NCI-H1694 treated with DMSO at 0.1 percent for 48 hours (cell line): ENCODE measurements at regions not wholly inside any gene's neighbourhood (a gene's known extent, or its start where the extent isn't known, plus 50 kb on each side); places are given as distances from the start of the nearest gene placed in this dataset.
"Not testable (repeated sequence)": the region's sequence is repeated elsewhere in the genome, so short reads cannot be mapped to it uniquely, and the experiment has no call there.

Experiments used
- DNase-seq: peaks from one replicate; lab custom pipeline; 2025; lab: John Stamatoyannopoulos, UW

- DNase-seq = no peak
Observed at GRCh38 chr1:187038784-187039183, 210.0 kb downstream of the PLA2G4A start.

GRCh38 chr1:187041104-187041503, 212.4 kb downstream of the PLA2G4A start:
- DNase-seq = no peak

GRCh38 chr1:187042538-187042937, 213.8 kb downstream of the PLA2G4A start:
- DNase-seq = no peak

DNA sequence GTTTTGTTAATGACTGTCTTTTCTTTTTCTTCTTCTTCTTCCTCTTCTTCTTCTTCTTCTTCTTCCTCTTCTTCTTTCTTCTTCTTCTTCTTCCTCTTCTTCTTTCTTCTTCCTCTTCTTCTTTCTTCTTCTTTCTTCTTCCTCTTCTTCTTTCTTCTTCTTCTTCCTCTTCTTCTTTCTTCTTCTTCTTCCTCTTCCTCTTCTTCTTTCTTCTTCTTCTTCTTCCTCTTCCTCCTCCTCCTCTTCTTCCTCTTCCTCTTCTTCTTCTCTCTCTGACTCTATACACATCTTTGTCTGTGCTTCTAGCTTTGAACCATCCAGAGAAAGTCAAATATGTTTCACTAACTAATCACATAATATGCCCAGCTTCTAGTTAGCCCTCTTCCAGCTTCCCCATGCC, 214.7 kb downstream of the PLA2G4A start:
- DNase-seq = not testable (repeated sequence)

- DNase-seq = no peak
Observed at GRCh38 chr1:187044411-187044810, 215.7 kb downstream of the PLA2G4A start.

DNA sequence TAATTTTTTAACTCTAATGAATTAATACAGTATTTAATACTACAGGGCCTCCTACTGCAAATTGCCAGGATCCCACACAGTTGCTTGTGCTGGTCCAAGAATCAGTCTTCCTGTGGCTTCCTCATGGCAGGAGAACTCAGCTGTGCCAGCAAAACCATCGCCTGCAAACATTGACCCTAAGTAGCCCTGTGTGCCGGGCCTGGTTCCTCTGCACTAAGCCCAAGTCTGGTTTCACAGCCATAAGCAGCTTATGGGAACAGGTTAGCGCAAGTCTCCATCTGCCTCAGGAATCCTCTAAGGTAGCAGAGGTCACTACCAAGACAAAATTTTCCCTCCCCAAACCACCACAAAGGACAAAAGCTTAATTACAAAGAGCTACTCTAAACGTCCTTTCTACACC, 216.6 kb downstream of the PLA2G4A start:
- DNase-seq = no peak

DNA sequence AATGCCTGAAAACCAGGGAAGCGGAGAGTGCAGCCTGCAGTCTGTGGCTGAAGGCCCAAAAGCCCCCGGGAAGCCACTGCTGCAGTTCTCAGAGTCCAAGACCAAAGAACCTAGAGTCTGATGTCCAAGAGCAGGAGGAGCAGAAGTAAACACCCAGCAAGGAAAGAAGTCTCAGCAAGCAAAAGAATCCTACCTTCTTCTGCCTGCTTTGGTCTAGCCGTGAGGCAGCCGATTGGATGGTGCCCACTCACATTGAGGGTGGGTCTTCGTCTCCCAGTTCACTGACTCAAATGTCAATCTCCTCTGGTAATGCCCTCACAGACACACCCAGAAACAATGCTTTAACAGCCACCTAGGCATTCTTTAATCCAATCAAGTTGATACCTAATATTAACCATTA, 217.5 kb downstream of the PLA2G4A start:
- no peak for DNase-seq

GRCh38 chr1:187047298-187047697, 218.5 kb downstream of the PLA2G4A start:
- no peak for DNase-seq

GRCh38 chr1:187051618-187052232, 223.0 kb downstream of the PLA2G4A start:
- peak; percentile 68 for DNase-seq

- no peak for DNase-seq
Observed at GRCh38 chr1:187053876-187054275, 225.1 kb downstream of the PLA2G4A start.

GRCh38 chr1:187054862-187055757, 226.4 kb downstream of the PLA2G4A start:
- no peak for DNase-seq

- no peak for DNase-seq
Observed at GRCh38 chr1:187063271-187063670, 234.5 kb downstream of the PLA2G4A start.

GRCh38 chr1:187067160-187067559, 238.4 kb downstream of the PLA2G4A start:
- DNase-seq = peak; percentile 17

DNA sequence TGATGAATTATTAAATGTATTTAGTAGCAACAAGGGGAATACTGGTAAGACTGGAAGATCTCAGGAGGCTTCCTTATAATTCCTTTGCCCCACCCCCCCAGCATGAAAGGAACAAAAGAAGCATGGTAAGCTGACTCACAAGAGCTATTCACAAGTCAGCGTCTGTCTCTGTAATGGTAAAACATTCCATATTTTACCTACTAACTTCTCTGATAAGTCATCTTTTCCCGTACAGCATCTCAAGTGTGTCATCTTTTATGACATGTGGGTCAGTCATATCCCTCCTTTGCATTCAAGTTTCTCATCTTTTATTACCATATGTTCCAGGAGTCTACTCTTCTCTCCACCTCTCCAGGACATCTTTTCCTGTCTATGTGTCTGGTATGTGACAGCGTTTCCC, 241.3 kb downstream of the PLA2G4A start:
- DNase-seq = no peak

DNA sequence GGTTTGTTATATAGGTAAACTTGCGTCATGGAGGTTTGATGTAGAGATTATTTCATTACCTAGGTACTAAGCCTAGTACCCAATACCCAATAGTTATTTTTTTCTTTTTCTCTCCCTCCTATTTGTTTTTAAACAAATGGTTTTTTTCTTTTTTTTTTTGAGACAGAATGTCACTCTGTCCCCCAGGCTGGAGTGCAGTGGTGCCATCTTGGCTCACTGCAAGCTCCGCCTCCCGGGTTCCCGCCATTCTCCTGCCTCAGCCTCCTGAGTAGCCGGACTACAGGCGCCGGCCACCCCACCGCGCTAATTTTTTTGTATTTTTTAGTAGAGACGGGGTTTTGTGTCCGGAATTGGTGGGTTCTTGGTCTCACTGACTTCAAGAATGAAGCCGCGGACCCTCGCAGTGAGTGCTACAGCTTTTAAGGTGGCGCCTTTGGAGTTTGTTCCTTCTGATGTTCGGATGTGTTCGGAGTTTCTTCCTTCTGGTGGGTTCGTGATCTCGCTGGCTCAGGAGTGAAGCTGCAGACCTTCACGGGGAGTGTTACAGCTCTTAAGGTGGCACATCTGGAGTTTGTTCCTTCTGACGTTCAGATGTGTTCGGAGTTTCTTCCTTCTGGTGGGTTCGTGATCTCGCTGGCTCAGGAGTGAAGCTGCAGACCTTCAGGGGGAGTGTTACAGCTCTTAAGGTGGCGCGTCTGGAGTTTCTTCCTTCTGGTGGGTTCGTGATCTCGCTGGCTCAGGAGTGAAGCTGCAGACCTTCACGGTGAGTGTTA, 243.7 kb downstream of the PLA2G4A start:
- DNase-seq = not testable (repeated sequence)

DNA sequence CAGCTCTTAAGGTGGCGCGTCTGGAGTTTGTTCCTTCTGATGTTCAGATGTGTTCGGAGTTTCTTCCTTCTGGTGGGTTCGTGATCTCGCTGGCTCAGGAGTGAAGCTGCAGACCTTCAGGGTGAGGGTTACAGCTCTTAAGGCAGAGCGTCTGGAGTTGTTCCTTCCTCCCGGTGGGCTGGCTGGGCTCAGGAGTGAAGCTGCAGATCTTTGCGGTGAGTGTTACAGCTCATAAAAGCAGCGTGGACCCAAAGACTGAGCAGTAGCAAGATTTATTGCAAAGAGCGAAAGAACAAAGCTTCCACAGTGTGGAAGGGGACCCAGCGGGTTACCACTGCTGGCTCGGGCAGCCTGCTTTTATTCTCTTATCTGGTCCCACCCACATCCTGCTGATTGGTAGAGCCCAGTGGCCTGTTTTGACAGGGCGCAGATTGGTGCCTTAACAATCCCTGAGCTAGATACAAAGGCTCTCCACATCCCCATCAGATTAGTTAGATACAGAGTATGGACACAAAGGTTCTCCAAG, 244.3 kb downstream of the PLA2G4A start:
- DNase-seq = not testable (repeated sequence)

DNA sequence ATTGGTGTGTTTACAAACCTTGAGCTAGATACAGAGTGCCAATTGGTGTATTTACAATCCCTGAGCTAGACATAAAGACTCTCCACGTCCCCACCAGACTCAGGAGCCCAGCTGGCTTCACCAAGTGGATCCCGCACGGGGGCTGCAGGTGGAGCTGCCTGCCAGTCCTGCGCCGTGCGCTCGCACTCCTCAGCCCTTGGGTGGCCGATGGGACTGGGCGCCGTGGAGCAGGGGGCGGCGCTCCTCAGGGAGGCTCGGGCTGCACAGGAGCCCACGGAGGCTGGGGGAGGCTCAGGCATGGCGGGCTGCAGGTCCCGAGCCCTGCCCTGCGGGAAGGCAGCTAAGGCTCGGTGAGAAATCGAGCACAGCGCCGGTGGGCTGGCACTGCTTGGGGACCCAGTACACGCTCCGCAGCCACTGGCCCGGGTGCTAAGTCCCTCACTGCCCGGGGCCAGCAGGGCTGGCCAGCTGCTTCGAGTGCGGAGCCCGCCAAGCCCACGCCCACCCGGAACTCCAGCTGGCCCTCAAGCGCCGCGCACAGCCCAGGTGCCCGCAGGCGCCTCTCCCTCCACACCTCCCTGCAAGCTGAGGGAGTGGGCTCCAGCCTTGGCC, 245.0 kb downstream of the PLA2G4A start:
- not testable (repeated sequence) for DNase-seq

GRCh38 chr1:187074445-187075048, 245.8 kb downstream of the PLA2G4A start:
- DNase-seq = no peak

- no peak for DNase-seq
Observed at GRCh38 chr1:187076922-187077321, 248.2 kb downstream of the PLA2G4A start.

- no peak for DNase-seq
Observed at GRCh38 chr1:187078321-187078720, 249.6 kb downstream of the PLA2G4A start.

- DNase-seq = peak; percentile 29
Observed at GRCh38 chr1:187078916-187079315, 250.2 kb downstream of the PLA2G4A start.
